K562 (cell line): ENCODE measurements at regions not wholly inside any gene's neighbourhood (a gene's known extent, or its start where the extent isn't known, plus 50 kb on each side); places are given as distances from the start of the nearest gene placed in this dataset.

ENCODE experiments used
- ATAC-seq: fragments of 200-7000 bp; cut with Tn5 transposase; 3 replicates; pipeline ENCODE4 v1.9.1; 2020; ENCODE audit warnings: moderate library complexity
- BruUV-seq: library from RNA; stranded (reverse); fragments of 400-500 nt; replicated peaks from 2 replicates; lab custom pipeline; 2021; lab: Mats Ljungman, UMichigan
- CTCF ChIA-PET: fragments of 300-600 bp; formaldehyde crosslinking; extraction: SDS; loops from one replicate; lab custom pipeline; 2021; ENCODE audit warnings: low intra/inter-chr PET ratio; lab: Yijun Ruan, JAX
- POLR2A ChIA-PET: fragments of 300-600, 350-650 bp; sonication (Branson Sonifier 250); formaldehyde crosslinking; extraction: SDS; loops from one replicate; lab custom pipeline; 2021; ENCODE audit warnings: antibody characterized with exemption, inconsistent platforms; lab: Yijun Ruan, JAX
- DNase-seq, 4 experiments: peaks; one replicate each; pipeline versions ENCODE4 v3.0.0 to v3.0.0-alpha.2; 2011 to 2018; ENCODE audit warnings: low spot score in 3 of 4, mixed read lengths in 3 of 4; ENCODE audit errors: extremely low read depth in 1 of 4
- FAIRE-seq: peaks from 2 replicates; lab custom pipeline; 2011; peaks lifted over from hg19 to GRCh38; lab: Jason Lieb, UNC
- H2AFZ ChIP-seq: 2 replicates; pipeline ENCODE4 v1.6.0; 2011; ENCODE audit warnings: low read depth, low read length, control low read depth, inconsistent platforms
- H3K27ac ChIP-seq: fragments of 200-600 bp; 3 replicates; pipeline ENCODE4 v1.8.0; 2011; ENCODE audit warnings: low read depth, mild to moderate bottlenecking, control low read depth, inconsistent platforms, low read length, moderate library complexity, mixed read lengths; ENCODE audit errors: extremely low read depth
- H3K27me3 ChIP-seq, 2 experiments: fragments of 300-600 bp in 1 of 2; 2 replicates in 1 of 2; 3 replicates in 1 of 2; pipeline versions ENCODE4 v1.6.0 to v1.8.0; 2011; ENCODE audit warnings: inconsistent platforms in 2 of 2, low read length in 2 of 2, mild to moderate bottlenecking in 1 of 2, mixed read lengths in 1 of 2, moderate library complexity in 1 of 2; ENCODE audit not compliant: control insufficient read depth in 2 of 2, insufficient read depth in 2 of 2
- H3K36me3 ChIP-seq: fragments of 300-600 bp; 3 replicates; pipeline ENCODE4 v1.8.0; 2011; ENCODE audit warnings: mild to moderate bottlenecking, low read length, inconsistent platforms; ENCODE audit not compliant: control insufficient read depth, insufficient read depth
- H3K4me1 ChIP-seq, 2 experiments: fragments of 200-600 bp in 1 of 2; replicated peaks in 1 of 2; 2 replicates in 1 of 2; 3 replicates in 1 of 2; pipeline versions ENCODE4 v1.5.1 to v1.8.0; 2011; ENCODE audit warnings: inconsistent platforms in 2 of 2, low read length in 2 of 2, mild to moderate bottlenecking in 1 of 2, mixed read lengths in 1 of 2, moderate library complexity in 1 of 2; ENCODE audit not compliant: control insufficient read depth in 2 of 2, insufficient read depth in 2 of 2
- H3K4me2 ChIP-seq: 2 replicates; pipeline ENCODE4 v1.6.1; 2011; ENCODE audit warnings: low read length, control low read depth, inconsistent platforms, mixed read lengths; ENCODE audit not compliant: insufficient read depth
- H3K4me3 ChIP-seq: fragments of 200-600 bp; sonication (generic), shearing (Covaris generic); 2 replicates; pipeline ENCODE4 v1.5.1; 2016; ENCODE audit warnings: control low read depth, inconsistent platforms
- H3K79me2 ChIP-seq: fragments of 200-600 bp; 3 replicates; pipeline ENCODE4 v1.8.0; 2011; ENCODE audit warnings: low read length, inconsistent platforms; ENCODE audit not compliant: control insufficient read depth, insufficient read depth
- H3K9ac ChIP-seq, 2 experiments: 2 replicates each; pipeline versions ENCODE4 v1.6.0 to v1.6.1; 2011; ENCODE audit warnings: low read depth in 2 of 2, low read length in 2 of 2, control low read depth in 1 of 2, inconsistent platforms in 1 of 2, mild to moderate bottlenecking in 1 of 2, mixed read lengths in 1 of 2; ENCODE audit not compliant: insufficient read depth in 1 of 2
- H3K9me1 ChIP-seq: one replicate; pipeline ENCODE4 v1.6.0; 2011; ENCODE audit warnings: inconsistent platforms, mild to moderate bottlenecking, low read length, moderate library complexity; ENCODE audit not compliant: control insufficient read depth, insufficient read depth
- H3K9me3 ChIP-seq: replicated peaks from 2 replicates; pipeline ENCODE4 v1.5.1; 2011; ENCODE audit warnings: low read depth, low read length, inconsistent platforms; ENCODE audit not compliant: control insufficient read depth, insufficient read depth
- H4K20me1 ChIP-seq: replicated peaks from 2 replicates; pipeline ENCODE4 v1.6.1; 2011; ENCODE audit warnings: low read length, inconsistent platforms, mixed read lengths; ENCODE audit not compliant: control insufficient read depth, insufficient read depth
- BHLHE40 ChIP-seq: IDR thresholded peaks from 2 replicates; pipeline ENCODE4 v1.6.1; 2011; ENCODE audit warnings: low read length, improper control_type of control experiment
- BRD4 ChIP-seq: fragments of 200-600 bp; sonication (generic); IDR thresholded peaks from 2 replicates; pipeline ENCODE4 v1.6.1; 2017; ENCODE audit warnings: inconsistent platforms
- CSDE1 ChIP-seq, 2 experiments: fragments of 450-650 bp; IDR thresholded peaks; 2 replicates each; pipeline ENCODE4 v1.6.1; 2016; ENCODE audit warnings: mild to moderate bottlenecking in 1 of 2
- E2F1 ChIP-seq: sonication (generic); formaldehyde crosslinking; IDR thresholded peaks from 2 replicates; pipeline ENCODE4 v1.8.1; 2023; ENCODE audit warnings: mild to moderate bottlenecking, missing genetic modification reagents, moderate library complexity
- E2F4 ChIP-seq: sonication (generic); formaldehyde crosslinking; IDR thresholded peaks from 2 replicates; pipeline ENCODE4 v1.8.0; 2022; ENCODE audit warnings: mild to moderate bottlenecking, low read depth, missing genetic modification reagents
- FOXJ2 ChIP-seq: fragments of 200-800 bp; sonication (Bioruptor generic); IDR thresholded peaks from 2 replicates; pipeline ENCODE4 v1.6.1; 2016; ENCODE audit warnings: missing genetic modification characterization, missing compliant biosample characterization
- GMEB1 ChIP-seq: fragments of 250-450 bp; sonication (Bioruptor Pico); IDR thresholded peaks from 2 replicates; pipeline ENCODE4 v1.4.0; 2020; ENCODE audit warnings: mild to moderate bottlenecking
- ILF3 ChIP-seq: fragments of 450-650 bp; IDR thresholded peaks from 2 replicates; pipeline ENCODE4 v1.6.1; 2018; ENCODE audit warnings: antibody characterized with exemption, mild to moderate bottlenecking, moderate library complexity, borderline replicate concordance
- KDM5B ChIP-seq: fragments of 200-600 bp; sonication (generic); IDR thresholded peaks from 2 replicates; pipeline ENCODE4 v1.6.1; 2012; ENCODE audit warnings: low read depth, mild to moderate bottlenecking, moderate library complexity, low read length, control low read depth, inconsistent platforms; ENCODE audit not compliant: insufficient replicate concordance
- MED1 ChIP-seq: sonication (generic); formaldehyde crosslinking; IDR thresholded peaks from 2 replicates; pipeline ENCODE4 v1.8.1; 2023; ENCODE audit warnings: missing genetic modification reagents, borderline replicate concordance
- POLR2AphosphoS5 ChIP-seq: IDR thresholded peaks from 2 replicates; pipeline ENCODE4 v1.6.1; 2011; ENCODE audit warnings: mild to moderate bottlenecking, low read depth, low read length, moderate library complexity; ENCODE audit not compliant: control insufficient read depth, insufficient read depth
- RAD21 ChIP-seq, 2 experiments: fragments of 250-450 bp in 1 of 2; fragments of 450-650 bp in 1 of 2; sonication (Bioruptor Pico) in 1 of 2; formaldehyde crosslinking in 1 of 2; IDR thresholded peaks in 1 of 2; conservative IDR thresholded peaks in 1 of 2; 2 replicates each; pipeline versions ENCODE4 v1.4.0 to v1.8.0; 2020 to 2022; ENCODE audit warnings: mild to moderate bottlenecking in 2 of 2, moderate library complexity in 1 of 2
- SUPT5H ChIP-seq: fragments of 450-650 bp; IDR thresholded peaks from 2 replicates; pipeline ENCODE4 v1.6.1; 2016
- ZBTB9 ChIP-seq: fragments of 450-650 bp; formaldehyde crosslinking; IDR thresholded peaks from 2 replicates; pipeline ENCODE4 v1.4.0; 2020; ENCODE audit warnings: mild to moderate bottlenecking, moderate library complexity
- ZNF431 ChIP-seq: sonication (generic); formaldehyde crosslinking; IDR thresholded peaks from 2 replicates; pipeline ENCODE4 v1.8.0; 2022; ENCODE audit warnings: mild to moderate bottlenecking, missing genetic modification reagents
- ZNF717 ChIP-seq: fragments of 250-450 bp; sonication (Bioruptor Pico); IDR thresholded peaks from 2 replicates; pipeline ENCODE4 v1.5.0; 2021
- WGBS: fragments of 100-300 bp; shearing (Covaris generic); methylation state at CpG from one replicate; pipeline ENCODE4 v1.1.6; 2016; ENCODE audit warnings: low coverage, mixed read lengths; ENCODE audit not compliant: insufficient coverage; ENCODE audit errors: missing lambda C conversion rate; 5-methylcytosine and 5-hydroxymethylcytosine counted together
- in situ Hi-C: fragments of 300-500 bp; cut with MboI; formaldehyde crosslinking; loops from 4 replicates; pipeline ENCODE4 v1.15.0; 2018; ENCODE audit warnings: inconsistent platforms, mixed read lengths
- intact Hi-C: fragments of 100-400 bp; cut with micrococcal nuclease; formaldehyde crosslinking; loops from 2 replicates; pipeline ENCODE4 v1.14.2; 2022

GRCh38 chr13:81080911-81081454, 740.1 kb upstream of the SPRY2 start:
- Histone ChIP-seq H3K9me3 (no peaks in the 10 kb centered on the region), H3K27me3 (no peaks in the 10 kb centered on the region), H3K9me1 (no peaks in the 10 kb centered on the region), H3K9ac (no peak overlapping the region), H3K4me1 (no peaks in the 10 kb centered on the region), H3K4me2 (no peak overlapping the region), H3K36me3 (no peaks in the 10 kb centered on the region), H4K20me1 (no peaks in the 10 kb centered on the region), H3K79me2 (no peaks in the 10 kb centered on the region), H2AFZ (no peak overlapping the region), H3K4me3 (no peak overlapping the region), H3K27ac (no peak overlapping the region)
- POLR2A ChIA-PET, result no interaction called here
- 0% methylated on average over 2 of the region's 2 CpGs for WGBS
- no peak for TF ChIP-seq ZNF431 (CRISPR knock-in tag)
- no peak for TF ChIP-seq MED1 (CRISPR knock-in tag)
- no peak for TF ChIP-seq SUPT5H
- TF ChIP-seq FOXJ2, result no peak
- no peak for TF ChIP-seq ILF3
- no peak for TF ChIP-seq CSDE1 (IDR thresholded peaks at IDR 0.05)
- TF ChIP-seq ZBTB9 (CRISPR knock-in tag), result no peak
- TF ChIP-seq RAD21 (CRISPR knock-in tag; conservative IDR thresholded peaks at IDR 0.05 in 1 of 2, IDR thresholded peaks at IDR 0.05 in 1 of 2), result no peak
- TF ChIP-seq GMEB1, result no peak
- no peak for TF ChIP-seq POLR2AphosphoS5
- no peak for TF ChIP-seq BRD4
- TF ChIP-seq KDM5B, result no peak
- no peak for TF ChIP-seq E2F4 (CRISPR knock-in tag)
- TF ChIP-seq BHLHE40, result no peak
- no peak for TF ChIP-seq E2F1 (CRISPR knock-in tag)
- no peak for TF ChIP-seq ZNF717 (CRISPR knock-in tag)
- intact Hi-C loops (no loop called here), in situ Hi-C loops (no loop called here)
- ATAC-seq (no peak), FAIRE-seq (no peak), DNase-seq (no peak)
- CTCF ChIA-PET, result no interaction called here
- BruUV-seq, result no TSS peak
